ENCODE measurements at regions not wholly inside any gene's neighbourhood (a gene's known extent, or its start where the extent isn't known, plus 50 kb on each side); places are given as distances from the start of the nearest gene placed in this dataset.
A peak's percentile ranks its signal among the peaks of the same experiment; 100 is the strongest.

- Mint-ChIP-seq H3K4me3 (no peak overlapping the region), H3K27me3 (peaks cover 16% of the 10 kb centered on the region), H3K9me3 (peaks cover 3% of the 10 kb centered on the region), H3K27ac (no peak overlapping the region), H3K4me1 (no peaks in the 10 kb centered on the region), H3K36me3 (no peaks in the 10 kb centered on the region)
- ATAC-seq, result no peak
Measured at GRCh38 chr10:124318811-124319210, 99.9 kb downstream of the OAT start.

DNA sequence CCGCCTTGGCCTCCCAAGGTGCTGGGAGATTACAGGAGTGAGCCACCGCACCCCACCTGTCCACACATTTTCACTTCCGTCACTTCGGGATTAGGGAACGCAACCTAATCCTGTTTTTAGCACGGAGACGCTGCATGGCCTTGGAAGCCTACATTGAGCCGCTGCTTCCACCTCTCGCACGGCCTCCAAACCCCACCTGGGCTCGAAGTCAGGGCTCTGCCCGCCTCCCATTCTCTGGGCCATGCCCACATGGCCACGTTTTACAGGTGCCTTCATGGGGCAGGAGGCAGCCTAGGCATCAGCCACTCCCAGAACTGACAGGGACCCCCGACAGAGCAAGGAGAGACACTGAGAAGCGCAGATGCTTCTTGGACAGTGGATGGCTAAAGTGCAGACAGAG, 100.6 kb downstream of the OAT start:
- Mint-ChIP-seq H3K4me1 (no peaks in the 10 kb centered on the region), H3K9me3 (peaks cover 6% of the 10 kb centered on the region), H3K27me3 (peaks cover 8% of the 10 kb centered on the region), H3K27ac (no peak overlapping the region), H3K36me3 (no peaks in the 10 kb centered on the region), H3K4me3 (no peak overlapping the region)
- ATAC-seq, result no peak

DNA sequence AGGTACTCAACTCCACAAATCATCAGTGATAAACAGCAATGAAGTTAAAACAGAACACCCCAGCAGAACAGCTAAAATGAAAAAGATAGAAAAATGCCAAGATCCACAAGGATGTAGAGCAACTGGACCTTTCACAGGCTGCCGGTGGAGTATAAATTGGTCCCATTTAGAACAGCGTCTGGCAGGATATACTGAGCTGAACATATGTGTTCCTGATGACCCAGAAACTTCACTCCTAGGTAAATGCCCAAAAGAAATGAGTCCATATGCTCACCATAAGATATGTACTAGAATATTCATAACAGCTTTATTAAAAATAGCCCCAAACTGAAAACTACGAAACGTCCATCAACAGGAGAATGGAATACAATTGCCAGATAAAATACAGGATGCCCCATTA, 102.4 kb downstream of the OAT start:
- H3K9me3 Mint-ChIP-seq, result peaks cover 6% of the 10 kb centered on the region
- H3K4me3 Mint-ChIP-seq, result no peak overlapping the region
- no peaks in the 10 kb centered on the region for H3K27me3 Mint-ChIP-seq
- no peaks in the 10 kb centered on the region for H3K4me1 Mint-ChIP-seq
- no peak overlapping the region for H3K27ac Mint-ChIP-seq
- no peak for ATAC-seq
- H3K36me3 Mint-ChIP-seq, result no peaks in the 10 kb centered on the region

DNA sequence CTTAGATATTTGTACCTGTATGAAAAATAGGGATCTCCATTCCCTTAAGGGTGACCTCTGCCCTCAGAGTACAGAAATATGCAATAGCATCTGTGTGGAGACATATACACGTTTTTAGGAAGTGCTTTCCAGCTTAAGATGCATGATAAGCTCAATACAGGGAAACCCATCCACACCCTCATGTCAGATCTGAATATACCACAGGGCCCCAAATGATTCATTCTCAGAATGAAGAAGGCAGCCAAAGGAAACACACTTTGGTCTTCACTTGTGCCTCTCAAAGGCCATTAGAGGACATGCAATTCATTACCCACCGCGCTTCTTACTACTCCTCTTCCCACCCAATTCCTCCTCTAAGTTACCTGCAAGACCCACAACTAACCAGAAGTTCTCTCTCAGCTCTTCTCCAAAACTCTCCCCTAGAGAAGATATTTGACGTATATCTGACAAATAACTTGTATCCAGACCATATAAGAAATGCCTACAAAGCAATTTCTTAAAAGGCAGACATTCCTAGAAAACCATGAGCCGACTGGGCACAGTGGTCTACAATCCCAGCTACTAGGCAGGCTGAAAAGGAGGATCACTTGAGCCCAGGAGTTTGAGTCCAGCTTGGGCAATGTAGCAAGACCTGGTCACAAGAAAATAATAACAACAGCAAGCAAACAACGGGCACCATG, 103.0 kb downstream of the OAT start:
- no peak overlapping the region for H3K27ac Mint-ChIP-seq
- no peaks in the 10 kb centered on the region for H3K36me3 Mint-ChIP-seq

DNA sequence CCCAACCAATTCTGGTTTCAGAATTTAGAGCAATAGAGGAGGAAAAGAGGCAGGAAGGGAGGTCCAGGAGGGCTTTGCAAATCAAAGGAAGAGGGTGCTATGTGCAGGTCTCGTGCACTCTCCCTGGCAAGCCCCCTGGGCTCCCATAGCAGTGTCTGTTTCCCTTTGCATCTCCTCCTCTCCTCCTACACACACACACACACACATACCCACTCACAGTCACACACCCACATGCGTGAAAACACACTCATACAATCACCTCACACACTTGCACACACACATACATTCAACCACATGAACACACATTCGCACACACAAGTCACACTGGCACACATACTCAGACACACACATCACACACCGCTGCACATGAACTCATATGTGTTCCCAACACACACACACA, 105.3 kb downstream of the OAT start:
- ATAC-seq, result no peak
- H3K27me3 Mint-ChIP-seq, result no peaks in the 10 kb centered on the region
- no peak overlapping the region for H3K4me3 Mint-ChIP-seq
- H3K27ac Mint-ChIP-seq, result no peak overlapping the region
- H3K4me1 Mint-ChIP-seq, result no peaks in the 10 kb centered on the region
- H3K9me3 Mint-ChIP-seq, result peaks cover 6% of the 10 kb centered on the region
- H3K36me3 Mint-ChIP-seq, result no peaks in the 10 kb centered on the region

More for the DNA sequence above, 103.0 kb downstream of the OAT start:
- Mint-ChIP-seq H3K9me3 (peaks cover 6% of the 10 kb centered on the region), H3K27me3 (no peaks in the 10 kb centered on the region), H3K4me3 (no peak overlapping the region), H3K4me1 (no peaks in the 10 kb centered on the region)
- no peak for ATAC-seq

GRCh38 chr10:124308811-124309210, 109.9 kb downstream of the OAT start:
- Mint-ChIP-seq H3K27me3 (no peaks in the 10 kb centered on the region), H3K27ac (no peak overlapping the region), H3K9me3 (peaks cover 3% of the 10 kb centered on the region), H3K4me1 (no peaks in the 10 kb centered on the region), H3K36me3 (no peaks in the 10 kb centered on the region), H3K4me3 (no peak overlapping the region)
- ATAC-seq, result peak; percentile 31

- no peaks in the 10 kb centered on the region for H3K4me1 Mint-ChIP-seq
- H3K27me3 Mint-ChIP-seq, result no peaks in the 10 kb centered on the region
- no peaks in the 10 kb centered on the region for H3K36me3 Mint-ChIP-seq
- H3K9me3 Mint-ChIP-seq, result no peaks in the 10 kb centered on the region
- no peak for ATAC-seq
- H3K27ac Mint-ChIP-seq, result no peak overlapping the region
- H3K4me3 Mint-ChIP-seq, result no peak overlapping the region
Measured at GRCh38 chr10:124308056-124308645, 110.6 kb downstream of the OAT start.

DNA sequence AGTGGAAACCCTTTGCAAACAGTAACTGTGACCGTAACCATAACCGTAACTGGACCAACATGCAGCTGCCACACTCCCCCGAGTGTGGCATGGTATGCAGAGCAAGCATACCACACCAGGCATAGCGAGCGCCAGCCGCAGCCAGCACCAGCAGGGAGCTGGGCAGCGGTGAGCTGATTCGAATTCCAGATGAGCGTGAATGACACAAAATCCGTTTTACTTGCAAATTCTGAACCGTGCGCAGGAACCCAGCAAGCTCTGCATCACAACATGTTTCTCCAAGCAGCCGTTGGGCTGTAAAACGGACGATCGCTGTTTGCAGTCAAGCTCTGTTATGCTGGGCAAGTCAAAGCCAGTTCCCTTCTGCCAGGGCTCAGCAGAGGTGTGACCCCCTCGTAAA, 111.1 kb downstream of the OAT start:
- Mint-ChIP-seq H3K4me1 (no peaks in the 10 kb centered on the region), H3K4me3 (no peak overlapping the region), H3K36me3 (no peaks in the 10 kb centered on the region), H3K9me3 (no peaks in the 10 kb centered on the region), H3K27me3 (no peaks in the 10 kb centered on the region), H3K27ac (no peak overlapping the region)
- no peak for ATAC-seq

DNA sequence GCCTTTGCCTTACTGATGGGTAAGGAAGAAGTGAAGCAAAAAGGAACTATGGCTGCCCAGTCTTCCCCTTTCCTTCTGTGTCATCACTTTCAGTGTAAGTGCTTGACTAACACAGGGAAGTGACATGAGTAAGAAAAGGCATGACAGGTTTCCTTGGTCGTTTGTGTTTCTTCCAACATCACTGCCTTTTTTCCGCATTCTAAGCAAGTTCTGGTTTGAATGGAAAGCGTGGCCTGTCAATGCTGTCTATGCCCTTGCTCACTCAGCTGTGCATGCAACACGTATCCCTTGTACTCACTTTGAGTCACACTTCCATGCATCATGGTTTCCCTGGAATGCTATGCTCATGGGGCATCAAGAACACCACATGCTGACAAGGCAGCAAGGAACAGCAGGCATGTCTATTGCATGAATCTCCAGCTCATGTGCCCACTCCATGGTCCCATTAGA, 111.8 kb downstream of the OAT start:
- H3K27ac Mint-ChIP-seq, result no peak overlapping the region
- H3K9me3 Mint-ChIP-seq, result no peaks in the 10 kb centered on the region
- H3K27me3 Mint-ChIP-seq, result no peaks in the 10 kb centered on the region
- H3K4me3 Mint-ChIP-seq, result no peak overlapping the region
- ATAC-seq, result peak; percentile 72
- H3K4me1 Mint-ChIP-seq, result no peaks in the 10 kb centered on the region
- H3K36me3 Mint-ChIP-seq, result no peaks in the 10 kb centered on the region

DNA sequence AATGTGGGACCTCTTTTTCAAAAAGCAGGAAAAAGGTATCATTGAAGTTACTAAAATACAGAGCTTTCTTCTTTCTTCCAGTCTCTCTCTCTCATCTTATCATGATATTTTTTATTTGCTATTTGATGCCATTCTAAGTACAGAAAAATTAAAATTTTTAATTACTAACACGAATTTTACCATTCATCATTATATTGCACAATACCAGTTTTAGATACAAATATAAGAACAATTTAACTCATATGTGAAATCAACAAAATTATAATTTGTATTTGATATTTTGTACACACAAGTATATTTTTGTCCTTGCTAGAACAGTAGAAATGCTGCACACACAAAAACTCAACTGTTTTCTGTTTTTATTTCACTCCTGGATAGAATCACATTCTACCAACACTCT, 112.2 kb downstream of the OAT start:
- H3K27me3 Mint-ChIP-seq, result no peaks in the 10 kb centered on the region
- H3K27ac Mint-ChIP-seq, result no peak overlapping the region
- no peaks in the 10 kb centered on the region for H3K36me3 Mint-ChIP-seq
- no peak for ATAC-seq
- no peak overlapping the region for H3K4me3 Mint-ChIP-seq
- H3K4me1 Mint-ChIP-seq, result no peaks in the 10 kb centered on the region
- peaks cover under 1% of the 10 kb centered on the region for H3K9me3 Mint-ChIP-seq

DNA sequence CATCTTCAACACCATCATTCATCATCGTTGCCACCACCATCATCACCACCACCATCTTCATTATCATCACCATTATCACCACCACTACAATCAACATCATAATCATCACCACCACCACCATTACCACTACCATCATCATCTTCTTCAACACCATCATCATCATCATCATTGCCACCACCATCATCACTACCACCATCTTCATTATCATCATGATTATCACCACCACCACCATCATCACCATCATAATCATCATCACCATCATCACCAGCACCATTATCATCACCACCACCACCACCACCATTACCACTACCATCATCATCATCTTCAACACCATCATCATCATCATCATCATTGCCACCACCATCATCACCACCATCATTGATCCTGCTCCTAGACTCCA, 112.7 kb downstream of the OAT start:
- Mint-ChIP-seq H3K4me3 (no peak overlapping the region), H3K27me3 (no peaks in the 10 kb centered on the region), H3K36me3 (no peaks in the 10 kb centered on the region), H3K4me1 (no peaks in the 10 kb centered on the region), H3K9me3 (peaks cover 3% of the 10 kb centered on the region), H3K27ac (no peak overlapping the region)
- ATAC-seq, result no peak

- Mint-ChIP-seq H3K27ac (no peak overlapping the region), H3K9me3 (peaks cover 10% of the 10 kb centered on the region), H3K4me3 (no peak overlapping the region), H3K4me1 (no peaks in the 10 kb centered on the region), H3K36me3 (no peaks in the 10 kb centered on the region), H3K27me3 (no peaks in the 10 kb centered on the region)
- ATAC-seq, result no peak
Measured at GRCh38 chr10:124305131-124305530, 113.6 kb downstream of the OAT start.

DNA sequence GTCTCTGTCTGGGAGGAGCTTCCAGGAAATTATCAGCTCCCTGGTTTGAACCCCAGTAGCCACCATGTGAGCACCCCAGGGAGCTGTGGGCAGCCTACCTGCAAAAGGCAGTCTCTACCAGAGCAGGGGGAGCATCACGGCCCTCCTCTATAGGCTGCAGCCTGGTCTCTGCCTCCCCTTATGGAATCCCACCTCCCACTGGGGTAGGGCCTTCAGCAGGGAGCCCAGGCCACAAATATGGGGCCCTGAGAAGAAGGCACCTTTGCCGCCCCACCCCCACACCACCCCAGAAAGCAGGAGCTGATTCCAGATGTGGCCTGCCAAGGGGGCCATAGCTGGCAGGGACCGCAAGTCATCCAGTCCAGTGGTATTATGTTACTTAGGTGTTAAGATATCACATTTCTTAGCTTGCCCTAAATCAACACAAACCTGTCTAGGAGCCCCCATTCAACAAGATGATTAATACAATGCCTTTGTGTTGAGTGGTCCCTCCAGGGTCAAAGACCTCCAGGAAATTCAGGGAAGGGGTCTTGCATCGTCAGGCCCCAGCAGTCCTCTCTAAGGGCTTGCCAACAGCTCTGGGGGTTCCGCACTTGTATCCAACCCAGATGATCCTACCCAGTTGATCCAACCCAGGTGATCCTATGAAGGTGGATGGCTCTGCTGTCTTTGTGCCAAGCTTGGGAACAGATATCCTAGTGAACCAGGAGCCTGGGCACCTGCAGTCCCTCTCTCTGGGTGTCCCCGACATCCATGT, 114.9 kb downstream of the OAT start:
- no peaks in the 10 kb centered on the region for H3K4me1 Mint-ChIP-seq
- ATAC-seq, result no peak
- H3K36me3 Mint-ChIP-seq, result no peaks in the 10 kb centered on the region
- no peaks in the 10 kb centered on the region for H3K27me3 Mint-ChIP-seq
- no peak overlapping the region for H3K27ac Mint-ChIP-seq
- H3K4me3 Mint-ChIP-seq, result no peak overlapping the region
- peaks cover 11% of the 10 kb centered on the region for H3K9me3 Mint-ChIP-seq

GRCh38 chr10:124302951-124303505, 115.7 kb downstream of the OAT start:
- Mint-ChIP-seq H3K27me3 (no peaks in the 10 kb centered on the region), H3K27ac (no peak overlapping the region), H3K9me3 (peaks cover 11% of the 10 kb centered on the region), H3K4me1 (no peaks in the 10 kb centered on the region), H3K36me3 (no peaks in the 10 kb centered on the region), H3K4me3 (no peak overlapping the region)
- no peak for ATAC-seq

- Mint-ChIP-seq H3K9me3 (peaks cover 14% of the 10 kb centered on the region), H3K4me3 (no peak overlapping the region), H3K4me1 (no peaks in the 10 kb centered on the region), H3K27ac (no peak overlapping the region), H3K36me3 (no peaks in the 10 kb centered on the region), H3K27me3 (no peaks in the 10 kb centered on the region)
- ATAC-seq, result no peak
Measured at GRCh38 chr10:124301736-124302135, 117.0 kb downstream of the OAT start.

DNA sequence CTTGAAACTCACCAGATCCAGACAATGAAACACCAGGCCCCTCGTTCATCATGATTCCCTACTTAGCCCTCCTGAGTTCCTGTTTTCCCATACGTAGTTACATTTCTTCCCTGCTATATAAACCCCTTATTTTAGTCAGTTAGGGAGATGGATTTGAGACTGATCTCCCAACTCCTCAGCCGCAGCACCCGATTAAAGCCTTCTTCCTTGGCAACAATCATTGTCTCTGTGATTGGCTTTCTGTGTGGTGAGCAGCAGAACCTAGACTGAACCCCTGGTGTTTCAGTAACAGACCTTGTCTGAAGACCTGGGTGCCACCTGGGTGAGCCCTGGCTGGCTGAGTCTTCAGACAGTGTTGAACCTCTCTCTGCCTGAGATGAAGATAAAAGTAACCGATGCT, 118.0 kb downstream of the OAT start:
- ATAC-seq, result no peak
- Mint-ChIP-seq H3K36me3 (no peaks in the 10 kb centered on the region), H3K9me3 (peaks cover 14% of the 10 kb centered on the region), H3K4me1 (no peaks in the 10 kb centered on the region), H3K27me3 (no peaks in the 10 kb centered on the region), H3K4me3 (no peak overlapping the region), H3K27ac (no peak overlapping the region)

Measured in stimulated activated memory B cell treated with anti-CD40 and anti-IgM and Interleukin-4, amounts not matched to agents 10 μg/mL and 1 μg/mL and 100 μg/mL, for 72 hours (primary cell).